Glutamatergic neuron (in vitro differentiated cells): ENCODE measurements at regions not wholly inside any gene's neighbourhood (a gene's known extent, or its start where the extent isn't known, plus 50 kb on each side); places are given as distances from the start of the nearest gene placed in this dataset.

Experiments
- DNase-seq: peaks from one replicate; pipeline ENCODE4 v3.0.0; 2022
- H3K27ac Mint-ChIP-seq: one replicate; pipeline ENCODE4 v1.8.0; 2020; ENCODE audit warnings: mild to moderate bottlenecking, mixed read lengths, inconsistent platforms; ENCODE audit not compliant: unreplicated experiment
- H3K27me3 Mint-ChIP-seq: one replicate; pipeline ENCODE4 v1.8.0; 2020; ENCODE audit warnings: mild to moderate bottlenecking, moderate library complexity, mixed read lengths, inconsistent platforms; ENCODE audit not compliant: unreplicated experiment
- H3K36me3 Mint-ChIP-seq: one replicate; pipeline ENCODE4 v1.8.0; 2020; ENCODE audit warnings: mild to moderate bottlenecking, mixed read lengths, inconsistent platforms; ENCODE audit not compliant: unreplicated experiment
- H3K4me1 Mint-ChIP-seq: one replicate; pipeline ENCODE4 v1.8.0; 2020; ENCODE audit warnings: mild to moderate bottlenecking, low read depth, mixed read lengths, inconsistent platforms; ENCODE audit not compliant: unreplicated experiment
- H3K4me3 Mint-ChIP-seq: one replicate; pipeline ENCODE4 v1.8.0; 2020; ENCODE audit warnings: mild to moderate bottlenecking, mixed read lengths, inconsistent platforms; ENCODE audit not compliant: unreplicated experiment
- H3K9me3 Mint-ChIP-seq: one replicate; pipeline ENCODE4 v1.8.0; 2020; ENCODE audit warnings: mild to moderate bottlenecking, moderate library complexity, mixed read lengths, inconsistent platforms; ENCODE audit not compliant: unreplicated experiment
- CTCF ChIP-seq: fragments of 200-600 bp; sonication (generic); IDR thresholded peaks from one replicate; pipeline ENCODE4 v1.5.0; 2021; ENCODE audit not compliant: partially characterized antibody, unreplicated experiment

GRCh38 chr2:62441421-62441820 is 64.6 kb downstream of the TMEM17 start:
- no peak for TF ChIP-seq CTCF
- Mint-ChIP-seq H3K27ac (no peak overlapping the region), H3K4me1 (no peaks in the 10 kb centered on the region), H3K9me3 (no peaks in the 10 kb centered on the region), H3K36me3 (no peaks in the 10 kb centered on the region), H3K4me3 (no peak overlapping the region), H3K27me3 (no peaks in the 10 kb centered on the region)
- DNase-seq: no peak

DNA sequence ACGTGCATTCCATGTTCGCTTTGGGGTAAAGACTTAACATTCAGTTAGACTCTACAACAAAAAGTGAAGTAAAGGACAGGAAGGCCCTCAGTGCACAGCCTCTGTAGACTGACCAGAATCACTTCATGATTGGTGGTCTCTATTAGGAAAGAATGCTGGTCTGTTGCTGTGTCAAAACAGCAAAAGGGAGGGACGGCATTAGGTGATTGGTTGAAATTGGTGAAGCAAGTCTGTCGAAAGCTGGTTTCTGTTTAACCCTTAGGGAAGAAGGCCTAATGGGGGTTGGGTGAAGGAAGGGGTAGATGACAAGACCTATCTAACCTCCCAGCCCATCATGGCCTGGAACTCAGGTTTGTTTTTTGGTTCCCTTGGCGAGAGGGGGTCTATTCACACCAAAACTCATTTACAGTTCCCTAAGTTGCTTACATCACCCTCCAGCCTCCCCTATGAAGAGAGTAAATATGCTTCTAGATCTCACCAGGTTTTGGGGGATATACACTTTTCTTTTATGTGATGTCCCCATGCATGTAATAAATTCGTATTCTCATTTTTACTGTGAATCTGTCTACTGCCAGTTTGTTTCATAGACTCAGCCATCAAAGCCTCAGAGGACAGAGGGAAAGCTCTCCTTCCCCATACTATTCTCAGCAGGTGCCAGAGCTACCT is 65.6 kb downstream of the TMEM17 start:
- no peaks in the 10 kb centered on the region for H3K4me1 Mint-ChIP-seq
- no peaks in the 10 kb centered on the region for H3K27me3 Mint-ChIP-seq
- H3K36me3 Mint-ChIP-seq: no peaks in the 10 kb centered on the region
- no peaks in the 10 kb centered on the region for H3K9me3 Mint-ChIP-seq
- no peak overlapping the region for H3K27ac Mint-ChIP-seq
- no peak overlapping the region for H3K4me3 Mint-ChIP-seq
- TF ChIP-seq CTCF: no peak
- DNase-seq: no peak

- no peak overlapping the region for H3K27ac Mint-ChIP-seq
- H3K9me3 Mint-ChIP-seq: no peaks in the 10 kb centered on the region
Measured at GRCh38 chr2:62439425-62439824, 66.6 kb downstream of the TMEM17 start.

GRCh38 chr2:62437785-62438184 is 68.2 kb downstream of the TMEM17 start:
- Mint-ChIP-seq H3K9me3 (no peaks in the 10 kb centered on the region), H3K4me1 (no peaks in the 10 kb centered on the region), H3K27me3 (peaks cover 4% of the 10 kb centered on the region), H3K4me3 (no peak overlapping the region), H3K27ac (no peak overlapping the region), H3K36me3 (no peaks in the 10 kb centered on the region)
- TF ChIP-seq CTCF: no peak
- no peak for DNase-seq

More at GRCh38 chr2:62439425-62439824, 66.6 kb downstream of the TMEM17 start:
- no peaks in the 10 kb centered on the region for H3K36me3 Mint-ChIP-seq
- TF ChIP-seq CTCF: no peak
- no peak overlapping the region for H3K4me3 Mint-ChIP-seq
- peaks cover 4% of the 10 kb centered on the region for H3K27me3 Mint-ChIP-seq
- no peak for DNase-seq
- H3K4me1 Mint-ChIP-seq: no peaks in the 10 kb centered on the region

- no peak for DNase-seq
- no peaks in the 10 kb centered on the region for H3K4me1 Mint-ChIP-seq
- no peak for TF ChIP-seq CTCF
- no peaks in the 10 kb centered on the region for H3K36me3 Mint-ChIP-seq
- peaks cover 4% of the 10 kb centered on the region for H3K27me3 Mint-ChIP-seq
- no peaks in the 10 kb centered on the region for H3K9me3 Mint-ChIP-seq
- H3K4me3 Mint-ChIP-seq: no peak overlapping the region
- no peak overlapping the region for H3K27ac Mint-ChIP-seq
Measured at GRCh38 chr2:62435720-62436119, 70.3 kb downstream of the TMEM17 start.
